ENCODE measurements at regions not wholly inside any gene's neighbourhood (a gene's known extent, or its start where the extent isn't known, plus 50 kb on each side); places are given as distances from the start of the nearest gene placed in this dataset.

DNA sequence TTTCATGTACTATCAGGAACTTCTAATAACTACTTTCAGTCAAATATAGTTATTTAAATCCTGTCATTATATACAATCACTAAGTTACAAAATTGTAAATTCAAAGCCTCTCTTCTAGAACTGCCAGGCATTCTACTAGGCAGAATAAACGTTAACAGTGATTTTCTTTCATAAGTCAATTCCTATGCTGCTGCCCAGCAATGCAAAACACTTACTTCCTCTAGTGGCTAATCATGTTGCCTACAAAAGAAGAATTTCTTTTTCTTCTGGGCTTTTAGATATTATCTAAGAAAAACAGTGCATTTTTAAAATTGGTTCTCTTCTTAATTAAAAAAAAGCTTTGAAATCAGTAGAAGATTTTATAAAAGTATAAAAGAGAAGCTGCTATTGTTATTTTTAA lies 509.8 kb upstream of the ADAMTS5 start:
- H3K9me3 Mint-ChIP-seq: peaks cover 13% of the 10 kb centered on the region
- H3K27me3 Mint-ChIP-seq (ENCODE audit: low read depth): no peaks in the 10 kb centered on the region
- TF ChIP-seq, protein P1, sequence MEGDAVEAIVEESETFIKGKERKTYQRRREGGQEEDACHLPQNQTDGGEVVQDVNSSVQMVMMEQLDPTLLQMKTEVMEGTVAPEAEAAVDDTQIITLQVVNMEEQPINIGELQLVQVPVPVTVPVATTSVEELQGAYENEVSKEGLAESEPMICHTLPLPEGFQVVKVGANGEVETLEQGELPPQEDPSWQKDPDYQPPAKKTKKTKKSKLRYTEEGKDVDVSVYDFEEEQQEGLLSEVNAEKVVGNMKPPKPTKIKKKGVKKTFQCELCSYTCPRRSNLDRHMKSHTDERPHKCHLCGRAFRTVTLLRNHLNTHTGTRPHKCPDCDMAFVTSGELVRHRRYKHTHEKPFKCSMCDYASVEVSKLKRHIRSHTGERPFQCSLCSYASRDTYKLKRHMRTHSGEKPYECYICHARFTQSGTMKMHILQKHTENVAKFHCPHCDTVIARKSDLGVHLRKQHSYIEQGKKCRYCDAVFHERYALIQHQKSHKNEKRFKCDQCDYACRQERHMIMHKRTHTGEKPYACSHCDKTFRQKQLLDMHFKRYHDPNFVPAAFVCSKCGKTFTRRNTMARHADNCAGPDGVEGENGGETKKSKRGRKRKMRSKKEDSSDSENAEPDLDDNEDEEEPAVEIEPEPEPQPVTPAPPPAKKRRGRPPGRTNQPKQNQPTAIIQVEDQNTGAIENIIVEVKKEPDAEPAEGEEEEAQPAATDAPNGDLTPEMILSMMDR (IDR thresholded peaks at IDR 0.05; ENCODE audit: unreplicated experiment): no peak
- no peak for DNase-seq (ENCODE audit: low spot score in 2 of 2, unreplicated experiment in 2 of 2)
- peaks cover 39% of the 10 kb centered on the region for H3K4me1 Mint-ChIP-seq
- H3K27ac Mint-ChIP-seq: no peak overlapping the region
- no peaks in the 10 kb centered on the region for H3K36me3 Mint-ChIP-seq
- H3K4me3 Mint-ChIP-seq: no peak overlapping the region

DNA sequence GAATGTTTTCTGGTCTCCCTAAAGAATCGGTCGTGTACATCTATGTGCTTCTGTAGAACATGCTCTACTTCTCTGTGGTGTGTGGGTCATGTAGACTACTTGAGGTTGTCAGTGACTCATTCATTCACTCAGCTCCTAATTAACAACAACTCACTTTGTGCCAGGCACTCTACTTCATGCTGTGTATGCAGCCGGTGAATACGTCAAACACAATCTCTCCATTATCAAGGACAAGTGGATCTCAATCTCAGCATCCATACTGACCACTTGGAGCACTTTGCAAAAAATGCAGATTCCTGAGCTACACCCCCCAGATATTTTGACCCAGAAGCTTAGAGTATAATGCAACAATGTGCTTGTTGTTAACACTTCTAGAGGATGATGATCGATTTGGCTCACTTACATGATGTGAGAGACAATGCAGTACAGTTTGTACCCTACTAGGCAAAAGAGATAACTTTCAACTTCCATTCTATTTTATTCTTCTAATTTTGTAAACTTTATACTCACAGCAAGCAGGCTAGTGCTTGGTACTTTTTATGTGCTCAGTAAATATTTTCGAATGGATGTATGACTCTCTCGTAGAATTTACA lies 508.6 kb upstream of the ADAMTS5 start:
- H3K4me1 Mint-ChIP-seq: peaks cover 39% of the 10 kb centered on the region
- H3K27ac Mint-ChIP-seq: no peak overlapping the region
- H3K9me3 Mint-ChIP-seq: peaks cover 17% of the 10 kb centered on the region
- H3K36me3 Mint-ChIP-seq: no peaks in the 10 kb centered on the region
- no peaks in the 10 kb centered on the region for H3K27me3 Mint-ChIP-seq (ENCODE audit: low read depth)
- TF ChIP-seq, protein P1 (IDR thresholded peaks at IDR 0.05; ENCODE audit: unreplicated experiment): no peak
- H3K4me3 Mint-ChIP-seq: no peak overlapping the region
- no peak for DNase-seq (ENCODE audit: low spot score in 2 of 2, unreplicated experiment in 2 of 2)

DNA sequence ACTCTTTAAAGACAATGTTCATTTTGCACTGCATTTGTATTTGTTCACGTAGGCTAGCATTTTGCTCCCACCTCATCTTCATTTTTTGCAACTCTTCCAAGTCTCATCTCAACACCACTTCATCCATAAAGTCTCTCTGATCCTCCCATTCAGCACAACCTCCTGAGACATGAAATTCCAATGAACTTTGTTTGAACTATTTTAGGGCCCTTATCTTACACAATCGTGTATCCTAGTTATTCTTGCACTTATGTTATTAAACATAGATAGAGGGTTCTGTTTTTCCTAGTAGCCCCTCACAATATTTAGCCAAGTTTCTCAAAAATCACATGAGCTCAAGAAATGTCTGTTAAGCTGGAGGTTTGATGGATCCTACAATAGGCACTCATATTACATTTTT lies 500.5 kb upstream of the ADAMTS5 start:
- TF ChIP-seq, protein P1 (IDR thresholded peaks at IDR 0.05; ENCODE audit: unreplicated experiment): no peak
- H3K27me3 Mint-ChIP-seq (ENCODE audit: low read depth): no peaks in the 10 kb centered on the region
- peaks cover 23% of the 10 kb centered on the region for H3K9me3 Mint-ChIP-seq
- no peak for DNase-seq (ENCODE audit: low spot score in 2 of 2, unreplicated experiment in 2 of 2)
- peak overlapping the region; percentile 30 for H3K27ac Mint-ChIP-seq
- peaks cover 36% of the 10 kb centered on the region for H3K4me1 Mint-ChIP-seq
- H3K36me3 Mint-ChIP-seq: peaks cover 5% of the 10 kb centered on the region
- H3K4me3 Mint-ChIP-seq: no peak overlapping the region

DNA sequence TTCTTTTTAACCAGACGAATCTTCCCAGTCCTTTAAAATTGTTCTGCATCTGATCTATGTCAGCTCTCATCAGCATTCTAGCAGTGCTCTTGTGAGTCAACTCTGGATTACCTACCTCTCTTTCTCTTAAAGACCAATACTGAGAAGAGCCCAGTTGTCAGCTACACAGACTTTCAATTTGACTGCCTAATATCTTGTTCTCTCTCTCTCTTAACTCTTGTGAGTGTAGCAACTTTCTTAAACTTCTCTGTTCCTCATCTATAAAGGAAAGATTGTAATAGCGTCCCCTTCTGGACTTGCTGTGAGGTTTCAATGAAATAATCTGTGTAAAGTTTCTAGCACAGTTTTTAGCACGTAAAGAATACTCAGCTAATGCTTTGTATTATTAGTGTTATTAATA lies 499.3 kb upstream of the ADAMTS5 start:
- TF ChIP-seq, protein P1 (IDR thresholded peaks at IDR 0.05; ENCODE audit: unreplicated experiment): no peak
- Mint-ChIP-seq H3K27ac (no peak overlapping the region), H3K4me1 (peaks cover 42% of the 10 kb centered on the region), H3K27me3 (ENCODE audit: low read depth) (no peaks in the 10 kb centered on the region), H3K4me3 (no peak overlapping the region), H3K36me3 (peaks cover 5% of the 10 kb centered on the region), H3K9me3 (peaks cover 23% of the 10 kb centered on the region)
- no peak for DNase-seq (ENCODE audit: low spot score in 2 of 2, unreplicated experiment in 2 of 2)

DNA sequence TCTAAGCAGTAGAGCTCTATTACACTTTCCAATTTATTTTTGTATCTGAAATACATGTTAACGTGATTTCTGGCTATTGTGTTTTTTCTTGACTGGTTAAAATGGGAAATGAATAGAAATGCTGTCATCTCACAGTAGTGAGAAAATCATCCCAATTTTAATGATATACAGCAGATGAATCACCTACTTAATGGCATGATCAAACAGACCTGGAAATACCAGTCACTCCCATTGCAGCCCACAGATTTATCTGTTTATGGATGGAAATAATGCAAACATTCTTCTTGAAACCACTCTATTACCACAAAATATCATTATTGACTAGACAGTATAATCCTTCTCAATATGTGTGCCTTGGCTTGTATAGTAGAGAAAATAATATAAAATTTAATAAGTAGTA lies 497.8 kb upstream of the ADAMTS5 start:
- Mint-ChIP-seq H3K4me1 (peaks cover 44% of the 10 kb centered on the region), H3K27me3 (ENCODE audit: low read depth) (no peaks in the 10 kb centered on the region), H3K36me3 (no peaks in the 10 kb centered on the region), H3K4me3 (no peak overlapping the region), H3K9me3 (peaks cover 11% of the 10 kb centered on the region), H3K27ac (no peak overlapping the region)
- DNase-seq (ENCODE audit: low spot score in 2 of 2, unreplicated experiment in 2 of 2): no peak
- TF ChIP-seq, protein P1 (IDR thresholded peaks at IDR 0.05; ENCODE audit: unreplicated experiment): no peak

DNA sequence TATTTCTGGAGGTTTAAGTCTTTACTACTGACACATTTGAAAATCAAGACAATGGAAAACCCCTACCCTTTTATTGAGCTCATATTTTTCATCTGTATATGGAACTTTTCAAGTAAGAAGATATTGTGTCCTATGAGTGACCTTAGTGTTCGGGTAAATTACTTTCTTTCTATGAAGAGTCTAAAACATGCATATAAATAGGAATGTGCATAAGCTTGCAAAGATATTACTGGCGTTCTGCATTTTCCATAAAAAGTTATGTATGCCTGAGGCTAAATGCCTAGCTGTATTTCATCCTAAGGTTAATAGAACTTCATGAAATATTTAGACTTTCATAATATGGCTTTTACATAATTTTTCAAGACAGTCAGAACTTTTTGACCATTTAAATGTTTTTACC lies 495.8 kb upstream of the ADAMTS5 start:
- peak overlapping the region; percentile 69 for H3K27ac Mint-ChIP-seq
- TF ChIP-seq, protein P1 (IDR thresholded peaks at IDR 0.05; ENCODE audit: unreplicated experiment): no peak
- H3K36me3 Mint-ChIP-seq: no peaks in the 10 kb centered on the region
- no peak overlapping the region for H3K4me3 Mint-ChIP-seq
- H3K27me3 Mint-ChIP-seq (ENCODE audit: low read depth): no peaks in the 10 kb centered on the region
- H3K9me3 Mint-ChIP-seq: peaks cover 11% of the 10 kb centered on the region
- no peak for DNase-seq (ENCODE audit: low spot score in 2 of 2, unreplicated experiment in 2 of 2)
- peaks cover 50% of the 10 kb centered on the region for H3K4me1 Mint-ChIP-seq

Measured in mesothelial cell of epicardium (in vitro differentiated cells).